Mammary epithelial cell (primary cell): ENCODE measurements at regions not wholly inside any gene's neighbourhood (a gene's known extent, or its start where the extent isn't known, plus 50 kb on each side); places are given as distances from the start of the nearest gene placed in this dataset.

Source experiments
- EZH2 ChIP-seq: IDR thresholded peaks from 2 replicates; pipeline ENCODE4 v1.6.1; 2012; ENCODE audit warnings: low read length, inconsistent platforms, borderline replicate concordance
- TF ChIP-seq, protein P1 (sequence below), 2 donors: IDR thresholded peaks in 1 of 2; conservative IDR thresholded peaks in 1 of 2; 2 replicates each; pipeline ENCODE4 v1.5.1; 2011 to 2012; ENCODE audit warnings: inconsistent platforms in 2 of 2, low read length in 2 of 2, mild to moderate bottlenecking in 2 of 2, control low read depth in 1 of 2, low read depth in 1 of 2; ENCODE audit not compliant: insufficient read depth in 1 of 2; ENCODE audit errors: extremely low read depth in 1 of 2

DNA sequence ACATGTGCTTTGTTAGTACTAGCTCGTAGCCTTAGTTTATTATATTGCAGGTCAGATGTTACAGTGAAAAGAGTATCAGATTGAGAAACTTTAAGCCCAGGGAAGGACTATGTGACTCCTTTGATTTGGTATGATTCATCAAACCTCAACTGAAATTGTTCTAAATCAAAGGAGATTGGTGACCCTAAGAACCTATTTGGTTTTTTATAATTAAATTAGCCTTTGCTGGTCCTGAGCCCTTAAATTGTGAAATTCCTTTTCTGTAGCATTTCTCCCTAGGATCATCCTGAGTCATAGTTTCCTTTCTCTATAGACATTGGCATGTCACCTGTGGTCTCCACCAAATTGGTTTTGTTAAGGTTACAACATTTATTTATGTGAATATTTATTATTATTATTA is 89.7 kb downstream of the POLR1F start:
- TF ChIP-seq, protein P1, sequence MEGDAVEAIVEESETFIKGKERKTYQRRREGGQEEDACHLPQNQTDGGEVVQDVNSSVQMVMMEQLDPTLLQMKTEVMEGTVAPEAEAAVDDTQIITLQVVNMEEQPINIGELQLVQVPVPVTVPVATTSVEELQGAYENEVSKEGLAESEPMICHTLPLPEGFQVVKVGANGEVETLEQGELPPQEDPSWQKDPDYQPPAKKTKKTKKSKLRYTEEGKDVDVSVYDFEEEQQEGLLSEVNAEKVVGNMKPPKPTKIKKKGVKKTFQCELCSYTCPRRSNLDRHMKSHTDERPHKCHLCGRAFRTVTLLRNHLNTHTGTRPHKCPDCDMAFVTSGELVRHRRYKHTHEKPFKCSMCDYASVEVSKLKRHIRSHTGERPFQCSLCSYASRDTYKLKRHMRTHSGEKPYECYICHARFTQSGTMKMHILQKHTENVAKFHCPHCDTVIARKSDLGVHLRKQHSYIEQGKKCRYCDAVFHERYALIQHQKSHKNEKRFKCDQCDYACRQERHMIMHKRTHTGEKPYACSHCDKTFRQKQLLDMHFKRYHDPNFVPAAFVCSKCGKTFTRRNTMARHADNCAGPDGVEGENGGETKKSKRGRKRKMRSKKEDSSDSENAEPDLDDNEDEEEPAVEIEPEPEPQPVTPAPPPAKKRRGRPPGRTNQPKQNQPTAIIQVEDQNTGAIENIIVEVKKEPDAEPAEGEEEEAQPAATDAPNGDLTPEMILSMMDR (conservative IDR thresholded peaks at IDR 0.05 in 1 of 2, IDR thresholded peaks at IDR 0.05 in 1 of 2; ENCODE audit: extremely low read depth in 1 of 2, insufficient read depth in 1 of 2, low read depth in 1 of 2, low read length in 2 of 2), result no peak
- no peak for TF ChIP-seq EZH2
